NOMO-1 treated with dmso at 0.1 percent for 144 hours (cell line): ENCODE measurements at regions not wholly inside any gene's neighbourhood (a gene's known extent, or its start where the extent isn't known, plus 50 kb on each side); places are given as distances from the start of the nearest gene placed in this dataset.
"Not testable (repeated sequence)": the region's sequence is repeated elsewhere in the genome, so short reads cannot be mapped to it uniquely, and the experiment has no call there.

Source experiments
- DNase-seq: peaks from one replicate; lab custom pipeline; 2025; ENCODE audit not compliant: unreplicated experiment; lab: John Stamatoyannopoulos, UW

- DNase-seq, result no peak
These were observed 109.9 kb downstream of the TMEM182 start for GRCh38 chr2:102871707-102872106.

GRCh38 chr2:102872388-102872787 lies 110.6 kb downstream of the TMEM182 start:
- no peak for DNase-seq

- DNase-seq, result not testable (repeated sequence)
These were observed 117.7 kb downstream of the TMEM182 start for GRCh38 chr2:102879513-102879912.

GRCh38 chr2:102880731-102881130 lies 118.9 kb downstream of the TMEM182 start:
- DNase-seq, result no peak

GRCh38 chr2:102886216-102886893 lies 124.5 kb downstream of the TMEM182 start:
- no peak for DNase-seq

- DNase-seq, result no peak
These were observed 126.7 kb downstream of the TMEM182 start for GRCh38 chr2:102888514-102888913.

GRCh38 chr2:102891296-102891695 lies 129.5 kb downstream of the TMEM182 start:
- peak; percentile 82 for DNase-seq

GRCh38 chr2:102892698-102893310 lies 131.0 kb downstream of the TMEM182 start:
- no peak for DNase-seq

GRCh38 chr2:102893870-102894269 lies 132.0 kb downstream of the TMEM182 start:
- DNase-seq, result no peak

GRCh38 chr2:102895376-102895775 lies 133.5 kb downstream of the TMEM182 start:
- DNase-seq, result peak; percentile 30

GRCh38 chr2:102909240-102909639 lies 147.4 kb downstream of the TMEM182 start:
- DNase-seq, result not testable (repeated sequence)

- no peak for DNase-seq
These were observed 148.9 kb downstream of the TMEM182 start for GRCh38 chr2:102910724-102911123.

- DNase-seq, result no peak
These were observed 153.3 kb downstream of the TMEM182 start for GRCh38 chr2:102915128-102915527.

GRCh38 chr2:102922321-102922720 lies 160.5 kb downstream of the TMEM182 start:
- DNase-seq, result no peak

- no peak for DNase-seq
These were observed 163.2 kb downstream of the TMEM182 start for GRCh38 chr2:102925003-102925402.

GRCh38 chr2:102927854-102928267 lies 166.0 kb downstream of the TMEM182 start:
- DNase-seq, result no peak

GRCh38 chr2:102929721-102930120 lies 167.9 kb downstream of the TMEM182 start:
- no peak for DNase-seq

- DNase-seq, result no peak
These were observed 170.7 kb downstream of the TMEM182 start for GRCh38 chr2:102932501-102932900.

GRCh38 chr2:102939207-102939606 lies 177.4 kb downstream of the TMEM182 start:
- DNase-seq, result no peak

- no peak for DNase-seq
These were observed 178.9 kb downstream of the TMEM182 start for GRCh38 chr2:102940684-102941083.

GRCh38 chr2:102942107-102942506 lies 180.3 kb downstream of the TMEM182 start:
- no peak for DNase-seq

GRCh38 chr2:102943251-102943650 lies 181.4 kb downstream of the TMEM182 start:
- no peak for DNase-seq
